ENCODE measurements at regions not wholly inside any gene's neighbourhood (a gene's known extent, or its start where the extent isn't known, plus 50 kb on each side); places are given as distances from the start of the nearest gene placed in this dataset.

GRCh38 chr11:112812729-112813128 is 148.5 kb upstream of the NCAM1 start:
- dilution Hi-C loops (cut with HindIII; ENCODE audit: low sequenced_read_pairs, unreplicated experiment) = no loop called here
- no TSS peak for BruUV-seq (replicated peaks)

More at GRCh38 chr11:112812729-112813128, 148.5 kb upstream of the NCAM1 start:
- Histone ChIP-seq H4K20me1 (ENCODE audit: insufficient read depth, low read length) (no peaks in the 10 kb centered on the region), H3K56ac (ENCODE audit: extremely low read depth, insufficient read depth, low read length) (no peak overlapping the region), H3K23ac (ENCODE audit: low read depth, low read length) (no peak overlapping the region), H3K4ac (ENCODE audit: low read depth, low read length) (no peak overlapping the region), H4K8ac (ENCODE audit: low read depth in 2 of 2, low read length in 2 of 2) (no peak overlapping the region), H4K91ac (ENCODE audit: insufficient read depth, low read depth, low read length) (no peak overlapping the region), H2AK9ac (replicated peaks; ENCODE audit: low read depth, low read length, poor library complexity) (no peak overlapping the region), H3K18ac (ENCODE audit: low read depth, low read length) (no peak overlapping the region), H3K14ac (replicated peaks; ENCODE audit: low read depth, low read length) (no peak overlapping the region), H2AK5ac (ENCODE audit: low read depth, low read length) (no peak overlapping the region), H2BK120ac (ENCODE audit: low read depth, low read length) (no peak overlapping the region), H3K9me1 (ENCODE audit: insufficient read depth, low read length) (no peaks in the 10 kb centered on the region), H2AFZ (replicated peaks; ENCODE audit: low read length, poor library complexity) (no peak overlapping the region), H3K27me3 (ENCODE audit: control insufficient read depth, insufficient read depth, low read length) (no peaks in the 10 kb centered on the region), H4K5ac (ENCODE audit: low read depth, low read length) (no peak overlapping the region), H2BK20ac (ENCODE audit: low read depth, low read length) (no peak overlapping the region), H3K4me1 (ENCODE audit: control insufficient read depth, insufficient read depth, low read length) (no peaks in the 10 kb centered on the region), H3K36me3 (ENCODE audit: control insufficient read depth, insufficient read depth, low read length) (no peaks in the 10 kb centered on the region), H3K27ac (ENCODE audit: insufficient read depth, low read length) (no peak overlapping the region), H3K9me3 (ENCODE audit: control insufficient read depth, insufficient read depth, low read length) (no peaks in the 10 kb centered on the region), H3K4me3 (ENCODE audit: insufficient read depth, low read depth, low read length) (no peak overlapping the region), H3K4me2 (ENCODE audit: low read depth, low read length) (no peak overlapping the region), H2BK15ac (ENCODE audit: low read depth, low read length) (no peak overlapping the region), H3K9ac (ENCODE audit: low read depth, low read length) (no peak overlapping the region), H2BK5ac (ENCODE audit: low read depth, low read length, poor library complexity, severe bottlenecking) (no peak overlapping the region), H3K79me1 (ENCODE audit: low read depth in 1 of 2, low read length in 2 of 2) (no peaks in the 10 kb centered on the region)
- intact Hi-C loops (cut with micrococcal nuclease) = no loop called here
- DNase-seq = no peak
- TF ChIP-seq SMC3 (IDR thresholded peaks at IDR 0.05; ENCODE audit: low read depth, low read length) (no peak), RFX5 (IDR thresholded peaks at IDR 0.05; ENCODE audit: low read depth, low read length) (no peak)
- in situ Hi-C loops (cut with MboI; ENCODE audit: low sequenced_read_pairs) = no loop called here
- POLR2A ChIA-PET (ENCODE audit: unreplicated experiment) = no interaction called here
- CTCF ChIA-PET = no interaction called here
- no CpG with 5 or more reads among the region's 2 CpGs for WGBS, 2 experiments (ENCODE audit: extremely low coverage in 2 of 2, insufficient read length in 1 of 2)
- no peak for ATAC-seq (ENCODE audit: low read depth)
